ENCODE measurements at regions not wholly inside any gene's neighbourhood (a gene's known extent, or its start where the extent isn't known, plus 50 kb on each side); places are given as distances from the start of the nearest gene placed in this dataset.

- no peak overlapping the region for H3K4me3 Mint-ChIP-seq
- peaks cover 11% of the 10 kb centered on the region for H3K27me3 Mint-ChIP-seq (ENCODE audit: low read depth, poor library complexity)
- no peak overlapping the region for H3K27ac Mint-ChIP-seq
- no peak for DNase-seq
- no peak for TF ChIP-seq CTCF (IDR thresholded peaks at IDR 0.05)
- no peaks in the 10 kb centered on the region for H3K36me3 Mint-ChIP-seq (ENCODE audit: low read depth)
- peaks cover 4% of the 10 kb centered on the region for H3K4me1 Mint-ChIP-seq
- no peaks in the 10 kb centered on the region for H3K9me3 Mint-ChIP-seq
Measured at GRCh38 chr15:60208709-60209108, 189.1 kb downstream of the ANXA2 start.

- Mint-ChIP-seq H3K36me3 (ENCODE audit: low read depth) (no peaks in the 10 kb centered on the region), H3K27me3 (ENCODE audit: low read depth, poor library complexity) (no peaks in the 10 kb centered on the region), H3K9me3 (no peaks in the 10 kb centered on the region), H3K4me3 (no peak overlapping the region), H3K4me1 (peaks cover 23% of the 10 kb centered on the region), H3K27ac (no peak overlapping the region)
- no peak for TF ChIP-seq CTCF (IDR thresholded peaks at IDR 0.05)
- no peak for DNase-seq
Measured at GRCh38 chr15:60212536-60212935, 185.2 kb downstream of the ANXA2 start.

GRCh38 chr15:60213377-60214000 lies 184.3 kb downstream of the ANXA2 start:
- H3K36me3 Mint-ChIP-seq (ENCODE audit: low read depth): no peaks in the 10 kb centered on the region
- no peak overlapping the region for H3K4me3 Mint-ChIP-seq
- DNase-seq: no peak
- no peak for TF ChIP-seq CTCF (IDR thresholded peaks at IDR 0.05)
- no peaks in the 10 kb centered on the region for H3K27me3 Mint-ChIP-seq (ENCODE audit: low read depth, poor library complexity)
- no peaks in the 10 kb centered on the region for H3K9me3 Mint-ChIP-seq
- H3K27ac Mint-ChIP-seq: no peak overlapping the region
- H3K4me1 Mint-ChIP-seq: peaks cover 30% of the 10 kb centered on the region

- no peak for DNase-seq
- Mint-ChIP-seq H3K4me3 (no peak overlapping the region), H3K36me3 (ENCODE audit: low read depth) (no peaks in the 10 kb centered on the region), H3K4me1 (peaks cover 33% of the 10 kb centered on the region), H3K9me3 (no peaks in the 10 kb centered on the region), H3K27me3 (ENCODE audit: low read depth, poor library complexity) (no peaks in the 10 kb centered on the region), H3K27ac (no peak overlapping the region)
- TF ChIP-seq CTCF (IDR thresholded peaks at IDR 0.05): no peak
Measured at GRCh38 chr15:60214201-60214600, 183.6 kb downstream of the ANXA2 start.

GRCh38 chr15:60215225-60215963 lies 182.4 kb downstream of the ANXA2 start:
- no peak for TF ChIP-seq CTCF (IDR thresholded peaks at IDR 0.05)
- H3K4me1 Mint-ChIP-seq: peaks cover 38% of the 10 kb centered on the region
- H3K36me3 Mint-ChIP-seq (ENCODE audit: low read depth): no peaks in the 10 kb centered on the region
- no peaks in the 10 kb centered on the region for H3K27me3 Mint-ChIP-seq (ENCODE audit: low read depth, poor library complexity)
- H3K9me3 Mint-ChIP-seq: no peaks in the 10 kb centered on the region
- H3K27ac Mint-ChIP-seq: no peak overlapping the region
- no peak for DNase-seq
- H3K4me3 Mint-ChIP-seq: no peak overlapping the region

GRCh38 chr15:60217161-60217560 lies 180.6 kb downstream of the ANXA2 start:
- Mint-ChIP-seq H3K27me3 (ENCODE audit: low read depth, poor library complexity) (no peaks in the 10 kb centered on the region), H3K4me3 (no peak overlapping the region), H3K36me3 (ENCODE audit: low read depth) (no peaks in the 10 kb centered on the region), H3K4me1 (peaks cover 38% of the 10 kb centered on the region), H3K27ac (no peak overlapping the region), H3K9me3 (no peaks in the 10 kb centered on the region)
- no peak for TF ChIP-seq CTCF (IDR thresholded peaks at IDR 0.05)
- DNase-seq: no peak
